HFF-Myc (cell line): ENCODE measurements at regions not wholly inside any gene's neighbourhood (a gene's known extent, or its start where the extent isn't known, plus 50 kb on each side); places are given as distances from the start of the nearest gene placed in this dataset.
A peak's percentile ranks its signal among the peaks of the same experiment; 100 is the strongest.

Source experiments
- DNase-seq: peaks from one replicate; pipeline ENCODE4 v3.0.0-alpha.2; 2011; ENCODE audit warnings: low read depth; ENCODE audit errors: extremely low read depth
- H3K4me3 ChIP-seq: replicated peaks from 2 replicates; pipeline ENCODE4 v1.5.1; 2011; ENCODE audit warnings: low read depth, mild to moderate bottlenecking, control low read depth, low read length
- CTCF ChIP-seq: IDR thresholded peaks from 2 replicates; pipeline ENCODE4 v1.5.1; 2012; ENCODE audit warnings: mild to moderate bottlenecking, low read depth, low read length, control low read depth; ENCODE audit errors: missing control alignments

- no peak for DNase-seq
- no peak overlapping the region for H3K4me3 ChIP-seq
- no peak for TF ChIP-seq CTCF
These were observed 892.6 kb upstream of the FRG1 start for GRCh38 chr4:189048119-189048518.

GRCh38 chr4:189049682-189050081 lies 891.0 kb upstream of the FRG1 start:
- H3K4me3 ChIP-seq: no peak overlapping the region
- DNase-seq: no peak
- no peak for TF ChIP-seq CTCF

- no peak for TF ChIP-seq CTCF
- DNase-seq: no peak
- H3K4me3 ChIP-seq: peak overlapping the region; percentile 1; the same call in 1 of the 2 replicates
These were observed 890.0 kb upstream of the FRG1 start for GRCh38 chr4:189050643-189051042.

- TF ChIP-seq CTCF: no peak
- no peak overlapping the region for H3K4me3 ChIP-seq
- no peak for DNase-seq
These were observed 887.1 kb upstream of the FRG1 start for GRCh38 chr4:189053621-189054020.

GRCh38 chr4:189060104-189060503 lies 880.6 kb upstream of the FRG1 start:
- no peak overlapping the region for H3K4me3 ChIP-seq
- DNase-seq: no peak
- TF ChIP-seq CTCF: no peak

- TF ChIP-seq CTCF: no peak
- no peak overlapping the region for H3K4me3 ChIP-seq
- DNase-seq: no peak
These were observed 878.4 kb upstream of the FRG1 start for GRCh38 chr4:189062047-189062820.

- DNase-seq: no peak
- no peak for TF ChIP-seq CTCF
- no peak overlapping the region for H3K4me3 ChIP-seq
These were observed 870.9 kb upstream of the FRG1 start for GRCh38 chr4:189069772-189070171.
